ENCODE measurements at regions not wholly inside any gene's neighbourhood (a gene's known extent, or its start where the extent isn't known, plus 50 kb on each side); places are given as distances from the start of the nearest gene placed in this dataset.

GRCh38 chr4:158006990-158007389, 165.8 kb downstream of the GASK1B start:
- H3K27me3 ChIP-seq (replicated peaks; ENCODE audit: control insufficient read depth, insufficient read depth, low read length), result no peaks in the 10 kb centered on the region
- TF ChIP-seq, protein P1, sequence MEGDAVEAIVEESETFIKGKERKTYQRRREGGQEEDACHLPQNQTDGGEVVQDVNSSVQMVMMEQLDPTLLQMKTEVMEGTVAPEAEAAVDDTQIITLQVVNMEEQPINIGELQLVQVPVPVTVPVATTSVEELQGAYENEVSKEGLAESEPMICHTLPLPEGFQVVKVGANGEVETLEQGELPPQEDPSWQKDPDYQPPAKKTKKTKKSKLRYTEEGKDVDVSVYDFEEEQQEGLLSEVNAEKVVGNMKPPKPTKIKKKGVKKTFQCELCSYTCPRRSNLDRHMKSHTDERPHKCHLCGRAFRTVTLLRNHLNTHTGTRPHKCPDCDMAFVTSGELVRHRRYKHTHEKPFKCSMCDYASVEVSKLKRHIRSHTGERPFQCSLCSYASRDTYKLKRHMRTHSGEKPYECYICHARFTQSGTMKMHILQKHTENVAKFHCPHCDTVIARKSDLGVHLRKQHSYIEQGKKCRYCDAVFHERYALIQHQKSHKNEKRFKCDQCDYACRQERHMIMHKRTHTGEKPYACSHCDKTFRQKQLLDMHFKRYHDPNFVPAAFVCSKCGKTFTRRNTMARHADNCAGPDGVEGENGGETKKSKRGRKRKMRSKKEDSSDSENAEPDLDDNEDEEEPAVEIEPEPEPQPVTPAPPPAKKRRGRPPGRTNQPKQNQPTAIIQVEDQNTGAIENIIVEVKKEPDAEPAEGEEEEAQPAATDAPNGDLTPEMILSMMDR (IDR thresholded peaks at IDR 0.05; ENCODE audit: insufficient read depth, low read length, poor library complexity, severe bottlenecking), result no peak
- no peaks in the 10 kb centered on the region for H3K36me3 ChIP-seq (ENCODE audit: control insufficient read depth, insufficient read depth, low read length)
- DNase-seq (ENCODE audit: extremely low read depth, insufficient read length), result no peak
- no peak overlapping the region for H3K4me3 ChIP-seq (replicated peaks; ENCODE audit: low read depth, low read length)

GRCh38 chr4:158005021-158005420, 167.8 kb downstream of the GASK1B start:
- no peaks in the 10 kb centered on the region for H3K36me3 ChIP-seq (ENCODE audit: control insufficient read depth, insufficient read depth, low read length)
- H3K27me3 ChIP-seq (replicated peaks; ENCODE audit: control insufficient read depth, insufficient read depth, low read length), result no peaks in the 10 kb centered on the region
- no peak overlapping the region for H3K4me3 ChIP-seq (replicated peaks; ENCODE audit: low read depth, low read length)
- TF ChIP-seq, protein P1 (IDR thresholded peaks at IDR 0.05; ENCODE audit: insufficient read depth, low read length, poor library complexity, severe bottlenecking), result no peak
- no peak for DNase-seq (ENCODE audit: extremely low read depth, insufficient read length)

- Histone ChIP-seq H3K36me3 (ENCODE audit: control insufficient read depth, insufficient read depth, low read length) (no peaks in the 10 kb centered on the region), H3K4me3 (replicated peaks; ENCODE audit: low read depth, low read length) (no peak overlapping the region), H3K27me3 (replicated peaks; ENCODE audit: control insufficient read depth, insufficient read depth, low read length) (no peaks in the 10 kb centered on the region)
- TF ChIP-seq, protein P1 (IDR thresholded peaks at IDR 0.05; ENCODE audit: insufficient read depth, low read length, poor library complexity, severe bottlenecking), result no peak
- DNase-seq (ENCODE audit: extremely low read depth, insufficient read length), result no peak
These were observed 168.7 kb downstream of the GASK1B start for GRCh38 chr4:158004101-158004500.

DNA sequence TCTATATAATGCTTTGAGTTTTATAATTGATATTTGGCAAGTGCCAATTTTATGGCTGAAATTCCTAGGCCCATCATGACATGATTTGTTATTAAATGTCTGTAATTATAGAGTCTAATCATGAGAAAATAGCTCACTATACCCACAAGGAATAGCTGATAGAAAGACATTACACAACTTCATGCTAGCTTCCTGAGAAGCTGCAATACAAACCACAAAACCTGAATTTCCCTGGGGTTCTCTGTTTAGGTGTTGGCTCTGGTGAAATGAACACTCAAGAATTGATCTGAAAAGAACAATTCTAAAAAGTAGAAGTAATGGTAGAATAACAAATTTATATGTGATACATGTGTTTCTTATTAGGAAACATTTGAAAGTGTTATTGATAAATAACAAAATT, 169.6 kb downstream of the GASK1B start:
- no peak overlapping the region for H3K4me3 ChIP-seq (replicated peaks; ENCODE audit: low read depth, low read length)
- no peaks in the 10 kb centered on the region for H3K27me3 ChIP-seq (replicated peaks; ENCODE audit: control insufficient read depth, insufficient read depth, low read length)
- no peak for DNase-seq (ENCODE audit: extremely low read depth, insufficient read length)
- TF ChIP-seq, protein P1 (IDR thresholded peaks at IDR 0.05; ENCODE audit: insufficient read depth, low read length, poor library complexity, severe bottlenecking), result no peak
- H3K36me3 ChIP-seq (ENCODE audit: control insufficient read depth, insufficient read depth, low read length), result no peaks in the 10 kb centered on the region

DNA sequence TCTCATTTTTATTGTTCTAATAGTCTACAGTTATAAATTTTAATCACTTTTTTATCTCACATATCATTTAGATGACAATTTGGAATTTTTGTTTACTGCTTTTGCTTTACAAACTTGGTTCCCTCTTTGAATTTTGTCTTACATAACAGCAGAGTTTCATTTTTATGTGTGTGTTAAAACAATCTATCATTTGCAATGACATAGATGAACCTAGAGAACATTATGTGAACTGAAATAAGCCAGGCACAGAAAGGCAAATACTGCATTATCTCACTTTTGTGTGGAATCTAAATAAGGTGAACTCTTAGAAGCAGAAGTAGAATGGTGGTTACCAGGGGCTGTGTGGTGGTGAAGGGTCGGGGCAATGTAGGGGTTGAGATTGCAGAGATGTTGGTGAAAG, 170.7 kb downstream of the GASK1B start:
- no peak overlapping the region for H3K4me3 ChIP-seq (replicated peaks; ENCODE audit: low read depth, low read length)
- H3K36me3 ChIP-seq (ENCODE audit: control insufficient read depth, insufficient read depth, low read length), result no peaks in the 10 kb centered on the region
- no peak for DNase-seq (ENCODE audit: extremely low read depth, insufficient read length)
- TF ChIP-seq, protein P1 (IDR thresholded peaks at IDR 0.05; ENCODE audit: insufficient read depth, low read length, poor library complexity, severe bottlenecking), result no peak
- no peaks in the 10 kb centered on the region for H3K27me3 ChIP-seq (replicated peaks; ENCODE audit: control insufficient read depth, insufficient read depth, low read length)

DNA sequence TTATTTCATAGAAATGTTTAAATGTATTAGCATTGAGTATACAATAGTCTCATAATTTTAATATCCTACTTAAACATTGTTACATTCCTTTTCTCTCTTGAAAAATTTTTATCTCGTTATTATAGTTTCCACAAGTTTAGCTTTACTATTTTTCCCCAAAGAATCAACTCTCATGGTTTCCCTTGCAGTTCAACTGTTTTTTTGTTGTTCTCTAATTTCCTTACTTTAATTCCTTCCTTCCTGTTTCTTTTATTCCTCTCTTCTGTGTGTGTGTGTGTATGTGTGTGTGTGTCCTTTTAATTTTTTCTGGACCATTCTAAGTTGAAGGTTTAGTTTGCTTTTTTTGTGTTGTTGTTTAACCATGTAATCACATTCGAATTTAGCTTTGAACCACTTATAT, 171.1 kb downstream of the GASK1B start:
- TF ChIP-seq, protein P1 (IDR thresholded peaks at IDR 0.05; ENCODE audit: insufficient read depth, low read length, poor library complexity, severe bottlenecking), result no peak
- Histone ChIP-seq H3K27me3 (replicated peaks; ENCODE audit: control insufficient read depth, insufficient read depth, low read length) (no peaks in the 10 kb centered on the region), H3K36me3 (ENCODE audit: control insufficient read depth, insufficient read depth, low read length) (no peaks in the 10 kb centered on the region), H3K4me3 (replicated peaks; ENCODE audit: low read depth, low read length) (no peak overlapping the region)
- no peak for DNase-seq (ENCODE audit: extremely low read depth, insufficient read length)
